ENCODE measurements at regions not wholly inside any gene's neighbourhood (a gene's known extent, or its start where the extent isn't known, plus 50 kb on each side); places are given as distances from the start of the nearest gene placed in this dataset.

DNA sequence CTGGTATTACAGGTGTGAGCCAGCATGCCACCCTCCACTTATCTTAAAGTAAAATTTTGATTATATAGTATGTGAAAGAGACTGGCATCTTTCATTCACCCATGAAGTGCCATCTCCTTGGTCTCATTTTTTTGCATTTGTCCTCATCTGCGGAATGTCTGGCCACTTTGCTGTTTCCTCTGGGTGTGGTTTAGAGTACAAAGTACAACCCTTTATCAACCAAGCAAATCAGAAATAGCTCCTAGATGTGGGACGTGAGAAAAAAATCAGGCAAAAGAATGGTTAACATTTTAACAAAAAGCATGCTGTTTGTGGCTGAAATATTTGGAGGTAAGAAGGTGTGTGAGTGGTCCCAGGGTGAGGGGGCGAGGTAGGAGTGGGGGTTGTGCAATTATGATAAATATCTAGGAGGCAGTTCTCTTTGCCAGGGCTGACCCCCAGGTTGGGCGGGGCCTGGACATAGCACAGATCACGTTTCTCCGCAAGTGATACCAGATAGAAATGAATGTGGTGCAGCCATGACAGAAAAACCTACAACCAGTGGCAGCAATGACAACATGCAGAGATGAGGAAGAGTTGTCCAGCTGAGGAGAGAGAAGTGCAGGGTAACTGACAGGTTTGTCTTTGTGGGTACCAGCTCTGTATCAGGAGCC lies 115.8 kb upstream of the SERTAD2 start:
- DNase-seq: no peak

DNA sequence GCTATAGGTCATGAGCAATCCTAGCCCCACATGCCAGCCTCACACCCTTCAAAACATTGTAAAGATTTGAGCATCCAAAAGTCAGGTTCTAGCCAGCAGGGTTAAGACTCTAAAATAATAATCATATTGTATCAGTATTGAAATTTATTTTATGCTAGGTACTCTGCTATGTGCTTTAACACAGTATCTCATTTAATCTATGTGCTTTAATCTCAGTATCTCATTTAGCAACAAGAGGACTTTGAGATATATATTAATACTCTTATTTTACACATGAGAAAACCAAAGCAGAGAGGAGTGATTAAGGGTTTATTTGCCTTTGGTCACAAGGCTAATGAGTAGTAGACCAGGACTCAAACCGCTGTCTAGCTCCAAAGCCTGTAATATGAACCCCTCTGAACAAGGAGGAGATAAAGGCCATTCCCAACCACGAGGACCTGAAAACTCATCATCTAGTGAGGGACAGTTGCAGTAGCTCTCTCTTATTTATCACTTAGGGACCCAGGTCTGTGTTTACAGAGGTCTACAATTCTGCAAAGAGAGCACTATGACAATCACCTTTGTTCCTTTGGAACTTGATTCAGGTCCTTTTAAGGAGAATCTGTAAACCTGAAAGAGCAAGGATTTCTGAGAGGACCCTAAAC lies 116.5 kb upstream of the SERTAD2 start:
- no peak for DNase-seq

DNA sequence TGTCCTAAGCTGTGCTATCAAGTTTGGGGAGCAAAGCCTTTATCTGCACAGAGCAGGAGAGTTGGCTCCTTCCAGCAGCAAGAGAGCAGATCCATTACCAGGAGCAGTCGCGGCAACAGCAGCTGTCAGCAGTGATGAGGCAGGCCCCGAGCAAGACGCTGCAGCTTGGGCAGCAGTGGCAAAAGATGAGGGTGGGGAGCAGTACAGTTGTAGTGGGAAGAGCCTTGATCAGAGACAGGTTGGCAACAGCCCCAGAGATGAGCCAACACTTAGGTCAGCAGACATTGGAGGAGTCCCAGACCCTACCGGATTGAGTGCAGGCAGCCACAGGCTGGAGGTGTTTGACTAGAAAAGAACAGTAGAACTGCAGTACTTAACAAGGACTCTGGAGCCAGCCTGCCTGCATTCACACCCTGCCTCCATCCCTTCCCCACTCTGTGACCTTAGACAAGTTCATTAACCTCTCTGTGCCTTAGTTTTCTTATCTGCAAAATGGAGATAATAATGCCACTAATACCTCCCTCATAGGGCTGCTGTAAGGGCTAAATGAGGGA lies 117.1 kb upstream of the SERTAD2 start:
- peak; percentile 26 for DNase-seq

DNA sequence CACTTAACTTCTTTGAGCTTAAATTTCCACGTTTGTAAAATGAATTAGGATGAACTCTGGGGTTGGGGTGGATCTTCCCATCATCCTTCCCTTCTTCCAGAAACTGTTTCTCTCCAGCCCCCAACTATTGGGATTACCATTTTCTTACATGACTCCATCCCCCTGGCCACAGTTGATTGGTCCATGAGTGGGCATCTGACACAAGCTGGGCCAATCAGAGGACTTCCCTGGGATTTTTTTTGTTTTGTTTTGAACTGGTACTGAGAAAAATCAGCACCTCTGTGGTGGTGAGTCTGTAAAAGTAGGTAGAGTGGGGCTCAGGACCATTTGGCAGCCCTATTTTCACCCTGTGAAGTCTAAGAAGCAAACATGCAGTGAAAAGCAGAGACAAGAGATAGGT lies 118.0 kb upstream of the SERTAD2 start:
- DNase-seq: no peak

DNA sequence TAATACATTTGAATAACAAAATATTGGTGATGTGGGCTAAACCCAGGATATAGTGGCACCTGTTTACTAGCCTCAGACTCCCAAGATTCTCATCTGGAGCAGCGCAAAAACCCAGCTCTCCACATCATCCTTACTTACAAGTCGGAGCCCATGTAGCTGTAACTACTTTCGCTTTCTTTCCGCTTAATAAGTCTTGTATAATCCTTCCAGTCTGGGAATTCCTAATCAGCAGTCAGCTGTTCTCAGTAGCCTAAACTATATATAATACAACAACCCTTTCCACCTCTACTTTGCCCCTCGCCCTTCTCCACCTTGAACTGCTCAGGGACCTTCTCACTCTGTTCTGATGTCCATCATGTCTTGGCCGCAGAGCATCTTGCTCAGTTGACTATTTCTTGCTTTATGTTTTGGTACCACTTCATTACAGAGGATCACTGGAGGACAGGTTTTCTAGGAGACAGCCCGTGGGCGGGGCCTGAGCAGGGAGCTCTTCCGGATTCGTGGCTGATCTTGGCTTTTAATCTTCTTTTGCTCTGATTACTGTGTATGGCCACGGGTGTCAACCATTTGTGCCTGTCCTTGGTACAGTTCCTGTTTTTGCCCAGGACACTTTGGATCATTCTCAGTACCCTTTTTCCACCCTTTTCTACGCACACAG lies 119.9 kb upstream of the SERTAD2 start:
- no peak for DNase-seq

DNA sequence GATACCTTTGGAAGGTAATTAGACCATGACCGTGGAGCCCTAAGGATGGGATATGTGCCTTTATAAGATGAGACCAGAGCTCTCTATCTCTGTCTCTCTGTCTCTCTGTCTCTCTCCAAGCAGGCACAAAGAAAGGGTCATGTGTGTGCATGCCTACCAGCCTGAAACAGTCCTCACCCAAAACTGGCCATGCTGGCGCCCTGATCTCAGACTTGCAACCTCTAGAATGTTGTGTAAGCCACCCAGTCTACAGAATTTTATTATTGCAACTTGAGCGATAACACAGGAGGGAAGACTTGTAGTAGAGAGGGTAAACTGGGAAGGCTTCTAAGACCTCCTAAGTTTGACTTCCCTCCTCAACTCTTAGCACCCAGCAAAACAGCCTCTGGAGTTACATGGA lies 124.1 kb upstream of the SERTAD2 start:
- no peak for DNase-seq

DNA sequence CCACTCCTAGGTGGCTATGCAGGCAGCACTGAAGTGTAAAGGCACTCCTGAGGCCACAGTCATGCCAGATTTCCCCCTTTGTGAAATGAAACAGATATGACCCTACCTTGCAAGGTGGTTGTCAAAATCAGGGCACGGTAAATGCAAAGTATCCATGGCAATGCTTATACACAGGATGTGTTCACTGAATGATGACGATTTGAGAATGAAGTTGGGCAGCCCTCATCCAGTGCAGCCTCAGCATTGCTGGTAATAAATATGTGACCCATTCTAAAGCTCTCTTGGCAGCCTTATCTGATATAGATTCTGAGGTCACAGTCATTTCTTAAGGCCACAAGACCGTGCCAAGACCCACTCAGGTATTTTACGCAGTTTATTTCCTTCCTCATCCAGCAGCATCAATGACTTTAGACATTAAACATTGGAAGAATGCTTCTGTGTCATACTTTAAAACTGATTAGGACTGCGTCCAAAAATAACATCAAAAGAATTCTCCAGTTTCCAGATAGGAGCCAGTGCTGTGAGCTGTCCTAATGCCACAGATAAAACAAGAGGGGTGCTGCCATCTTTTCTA lies 125.5 kb upstream of the SERTAD2 start:
- no peak for DNase-seq

DNA sequence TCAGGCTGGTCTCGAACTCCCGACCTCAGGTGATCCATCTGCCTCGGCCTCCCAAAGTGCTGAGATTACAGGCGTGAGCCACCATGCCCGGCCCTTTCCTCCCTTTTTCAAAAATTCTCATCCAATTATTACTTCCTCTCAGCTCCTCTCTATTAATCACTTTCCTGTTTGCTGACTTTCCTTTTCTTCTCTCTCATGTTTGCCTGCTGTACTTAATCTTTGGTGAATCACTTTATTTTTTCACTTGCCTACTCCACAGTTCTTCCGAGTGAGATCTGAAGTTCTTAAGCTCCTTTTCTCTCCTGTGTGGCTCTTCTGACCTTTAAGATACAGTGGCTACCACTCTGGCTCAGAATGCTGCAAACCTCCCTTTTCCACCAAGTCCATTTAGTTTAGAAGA lies 126.3 kb upstream of the SERTAD2 start:
- DNase-seq: no peak

DNA sequence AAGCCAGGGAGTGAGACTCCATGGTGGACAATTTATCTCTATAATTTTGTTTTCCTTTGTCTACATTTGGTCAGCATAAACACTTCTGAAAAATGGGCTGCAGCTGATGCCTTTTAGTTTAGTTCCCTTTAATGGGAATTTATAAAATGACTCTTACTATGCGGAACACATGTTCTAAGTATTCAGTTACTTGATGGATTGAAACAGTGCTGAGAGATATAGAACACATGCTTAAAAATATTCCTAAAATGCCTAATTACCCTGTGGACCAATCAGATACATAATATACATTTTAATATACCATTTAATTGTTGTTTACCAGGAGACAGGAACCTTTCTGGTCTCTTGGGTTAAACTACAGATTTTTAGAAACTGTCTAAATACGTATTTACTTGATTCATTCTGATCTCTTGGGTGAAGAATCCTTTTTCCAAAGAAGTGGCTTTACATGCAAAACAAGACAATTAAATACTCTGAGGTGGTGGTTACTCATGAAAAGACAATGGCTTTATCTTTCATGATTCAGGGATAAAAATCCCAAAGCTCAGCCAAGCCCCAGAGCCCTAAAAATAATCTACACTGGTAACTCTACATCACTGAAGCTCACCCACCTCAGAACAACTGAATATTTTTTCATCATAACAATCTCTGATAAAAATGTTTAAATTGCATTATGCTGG lies 128.1 kb upstream of the SERTAD2 start:
- no peak for DNase-seq

DNA sequence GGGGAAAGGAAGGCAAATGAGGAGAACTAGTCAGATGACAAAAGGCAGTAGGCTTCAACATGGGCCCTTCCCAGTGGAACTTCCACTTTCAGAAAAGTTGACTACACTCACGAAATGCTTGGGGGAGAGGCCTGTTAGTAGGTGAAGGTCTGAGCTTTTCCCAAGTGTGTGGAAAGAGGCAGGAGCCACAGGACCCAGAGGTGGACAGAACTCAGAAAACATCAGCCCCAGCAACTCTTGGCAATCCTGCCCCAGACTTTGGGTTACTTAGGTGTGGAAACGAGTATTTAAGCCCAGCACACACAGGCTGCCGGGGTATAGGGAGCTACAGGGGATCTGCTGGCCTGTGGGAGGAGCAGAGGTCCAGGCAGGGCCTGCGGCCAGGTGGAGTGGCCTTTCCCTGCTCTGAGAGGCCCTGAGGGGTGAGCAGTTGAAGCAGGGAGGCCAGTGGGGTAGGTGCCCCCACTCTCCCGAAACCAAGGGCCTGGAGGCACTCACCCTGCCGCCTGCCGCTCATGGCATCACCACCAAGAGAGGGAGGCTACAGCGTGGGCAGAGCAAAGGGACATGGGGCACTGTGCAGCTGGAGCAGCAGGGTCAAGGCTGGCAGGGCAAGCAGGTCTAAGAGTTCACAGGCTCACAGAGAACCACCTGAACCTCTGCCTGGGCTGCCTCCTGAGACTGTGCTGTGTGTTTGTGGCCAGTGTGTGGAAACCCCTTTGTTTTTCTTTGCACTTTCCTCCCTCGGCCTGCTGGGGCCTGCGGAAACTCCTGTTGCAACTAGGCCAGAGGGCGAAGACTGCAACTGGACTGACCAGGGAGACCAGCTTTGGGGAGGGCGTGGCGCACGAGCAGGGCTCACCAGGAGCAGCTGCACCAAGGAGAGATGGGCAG lies 130.7 kb upstream of the SERTAD2 start:
- no peak for DNase-seq

DNA sequence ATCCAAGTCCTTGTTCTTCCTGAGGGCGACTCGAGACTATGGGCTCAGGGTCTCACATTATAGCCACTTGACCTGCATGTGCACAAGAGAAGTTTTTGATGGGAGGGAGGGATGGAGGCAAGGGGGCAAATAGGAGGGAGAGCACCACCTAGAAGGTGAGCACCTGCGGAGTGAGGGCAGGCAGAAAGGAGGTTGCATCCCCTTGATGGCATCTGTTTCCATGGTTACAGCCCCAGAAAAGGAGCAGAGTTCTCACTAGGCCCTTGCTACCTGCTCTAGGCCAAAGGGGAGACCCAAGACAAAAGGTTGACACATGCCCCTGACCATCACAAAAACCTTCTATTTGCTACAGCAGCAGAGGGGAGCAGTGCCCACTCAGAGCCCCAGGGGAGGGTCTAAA lies 131.5 kb upstream of the SERTAD2 start:
- DNase-seq: no peak

DNA sequence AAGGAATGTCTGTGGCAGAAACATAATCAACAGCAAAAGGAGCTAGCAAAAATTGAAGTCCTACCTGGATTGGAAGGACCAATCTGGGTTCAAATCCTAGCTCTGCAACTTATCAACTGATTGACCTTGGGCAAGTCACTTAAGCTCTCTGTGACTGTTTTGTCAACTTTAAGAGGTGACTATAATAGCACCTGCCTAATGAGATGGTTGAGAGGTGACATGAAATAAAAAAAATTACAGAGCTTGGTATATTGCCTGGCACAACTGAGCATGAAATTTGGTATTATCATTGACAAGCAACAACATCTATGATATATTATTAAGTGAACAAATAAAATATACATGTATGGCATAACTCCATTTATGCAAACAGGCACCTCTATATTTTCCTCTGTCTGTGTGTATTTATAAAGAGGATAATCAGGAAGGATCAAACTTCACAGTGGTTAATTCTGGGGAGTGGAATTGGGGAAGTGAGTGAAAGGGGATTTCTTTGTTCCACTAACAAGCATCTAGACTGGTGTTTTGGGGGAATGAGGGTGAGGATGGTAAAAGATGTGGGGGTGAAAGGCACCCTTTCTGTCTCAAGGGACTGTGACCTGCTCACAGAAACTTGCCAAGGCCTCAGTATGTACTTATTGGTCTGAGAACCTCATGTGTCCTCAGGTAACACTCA lies 132.8 kb upstream of the SERTAD2 start:
- no peak for DNase-seq

DNA sequence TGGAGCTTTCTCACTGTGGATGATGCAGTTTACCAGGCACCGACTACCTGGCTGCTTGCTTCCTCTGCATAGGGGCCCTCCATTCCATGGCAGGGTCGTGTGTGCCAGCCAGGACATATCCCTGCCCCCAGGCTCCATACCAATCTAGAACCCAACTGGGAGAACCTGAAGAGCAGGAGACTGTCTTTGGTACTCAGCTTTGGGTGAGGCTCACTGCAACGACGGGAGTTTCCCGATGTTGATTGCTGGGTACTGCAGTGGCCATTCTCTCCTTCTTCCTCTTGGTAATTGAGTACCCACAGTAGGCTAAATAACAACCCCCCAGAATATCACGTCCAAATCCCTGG lies 133.3 kb upstream of the SERTAD2 start:
- no peak for DNase-seq

DNA sequence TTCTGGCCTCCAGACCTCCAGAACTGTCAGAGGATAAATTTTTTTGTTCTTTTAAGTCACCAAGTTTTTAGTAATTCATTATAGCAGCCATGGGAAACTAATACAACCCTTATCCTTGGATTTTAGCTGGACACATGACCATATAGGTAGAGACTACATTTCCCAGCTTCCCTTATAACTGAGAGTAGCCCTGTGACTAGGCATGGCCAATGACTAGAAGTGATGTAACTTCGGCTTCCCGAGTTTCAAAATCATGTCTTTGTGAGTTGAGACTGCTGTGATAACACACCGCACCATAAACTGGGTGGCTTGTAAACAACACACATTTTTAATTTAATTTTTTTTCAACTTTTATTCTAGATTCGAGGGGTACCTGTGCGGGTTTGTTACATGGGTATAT lies 134.0 kb upstream of the SERTAD2 start:
- DNase-seq: no peak

DNA sequence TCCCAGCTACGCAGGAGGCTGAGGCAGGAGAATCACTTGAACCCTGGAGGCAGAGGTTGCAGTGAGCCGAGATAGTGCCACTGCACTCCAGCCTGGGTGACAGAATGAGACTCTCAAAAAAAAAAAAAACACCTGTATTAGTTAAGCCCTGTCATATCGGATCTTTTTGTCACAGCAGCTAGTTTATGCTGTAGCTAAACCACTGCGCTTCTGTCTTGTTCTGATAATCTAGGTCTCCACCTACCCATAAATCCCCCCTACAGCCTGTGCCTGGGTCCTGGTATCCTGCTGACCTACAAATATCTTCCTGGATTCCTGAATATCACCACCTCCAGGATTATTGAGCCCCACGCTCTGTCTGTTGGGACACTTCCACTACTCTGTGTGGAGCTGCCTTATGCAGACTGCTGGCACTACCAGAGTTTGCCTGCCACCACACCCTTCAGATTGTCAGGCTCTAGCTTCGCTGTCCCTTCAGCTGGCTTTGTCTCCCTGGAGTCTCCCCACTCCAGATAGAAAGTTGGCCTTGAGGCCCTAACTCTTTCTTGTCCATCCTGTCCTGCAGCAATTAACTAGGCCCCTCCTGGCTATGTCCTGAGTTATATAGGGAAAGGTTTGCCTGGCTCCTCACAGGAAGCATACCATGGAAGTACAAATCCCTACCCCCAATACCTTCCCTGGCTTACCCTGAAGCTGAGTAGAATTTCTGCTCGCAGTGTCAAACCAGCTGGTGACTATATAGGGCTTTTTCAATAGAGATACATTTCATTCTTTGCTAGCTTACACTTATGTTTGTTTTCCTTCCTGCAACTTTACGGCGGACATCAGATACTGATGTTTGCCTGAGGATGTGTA lies 136.0 kb upstream of the SERTAD2 start:
- no peak for DNase-seq

DNA sequence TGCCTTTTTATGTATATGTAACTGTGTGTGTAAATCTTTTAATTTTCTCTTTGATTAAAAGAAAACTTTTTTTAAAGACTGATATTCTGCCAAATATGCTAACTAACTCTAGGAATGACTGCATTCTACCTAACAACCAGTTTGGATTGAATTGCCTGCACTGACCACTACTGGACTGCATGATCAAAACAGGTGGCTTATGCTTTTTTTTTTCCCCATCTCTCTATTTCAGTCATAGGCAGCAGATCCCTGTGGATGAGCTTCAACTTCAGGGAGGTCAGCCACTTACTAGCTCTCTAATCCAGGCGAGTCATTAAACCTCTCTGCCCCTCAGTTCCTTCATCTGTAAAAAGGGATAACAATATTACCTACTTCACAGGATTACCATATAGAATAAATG lies 138.6 kb upstream of the SERTAD2 start:
- no peak for DNase-seq

DNA sequence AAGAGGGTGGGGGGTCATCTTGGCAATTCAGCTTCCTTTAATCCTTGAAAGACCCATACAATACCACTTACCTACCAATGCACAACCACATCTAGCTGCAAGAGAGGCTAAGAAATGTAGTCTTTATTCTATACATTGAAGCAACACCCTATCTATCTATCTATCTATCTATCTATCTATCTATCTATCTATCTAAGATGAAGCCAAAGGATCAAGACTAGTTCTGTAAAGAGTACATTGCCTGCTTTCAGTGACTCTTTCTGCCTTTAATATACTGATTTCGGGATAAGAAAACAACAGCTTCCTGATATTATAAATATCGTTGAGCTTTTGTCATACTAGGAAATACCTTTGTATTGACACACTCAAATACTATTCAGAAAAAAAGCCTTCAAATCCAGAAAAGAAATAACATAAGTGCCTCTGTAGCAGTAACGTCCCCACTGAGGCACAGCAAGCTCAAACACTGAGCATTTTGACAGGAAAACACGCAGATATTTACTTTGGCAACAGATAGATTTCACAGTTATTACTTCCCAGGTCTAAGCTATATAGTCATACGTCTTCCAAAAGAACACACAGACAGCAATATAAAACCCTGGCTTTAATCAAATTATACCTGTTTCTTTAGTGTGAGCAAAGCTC lies 139.4 kb upstream of the SERTAD2 start:
- DNase-seq: no peak

DNA sequence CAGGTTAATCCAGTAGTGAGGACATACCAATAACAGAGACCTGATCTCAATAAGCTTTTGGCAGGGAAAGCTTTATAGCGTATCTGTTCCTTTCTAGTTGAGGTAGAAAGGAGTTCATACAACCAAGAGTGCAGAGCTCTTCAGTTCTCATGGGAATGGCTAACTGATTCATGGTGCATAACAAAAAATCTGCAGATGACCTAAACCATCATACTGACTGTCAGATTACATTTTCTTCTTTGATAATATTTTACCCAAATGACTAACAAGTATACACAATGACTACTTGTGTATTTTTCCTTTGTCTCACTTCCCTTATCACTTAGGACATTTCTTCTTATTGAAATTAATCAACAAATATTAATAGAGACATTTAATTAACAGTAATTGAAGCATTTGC lies 140.0 kb upstream of the SERTAD2 start:
- no peak for DNase-seq

DNA sequence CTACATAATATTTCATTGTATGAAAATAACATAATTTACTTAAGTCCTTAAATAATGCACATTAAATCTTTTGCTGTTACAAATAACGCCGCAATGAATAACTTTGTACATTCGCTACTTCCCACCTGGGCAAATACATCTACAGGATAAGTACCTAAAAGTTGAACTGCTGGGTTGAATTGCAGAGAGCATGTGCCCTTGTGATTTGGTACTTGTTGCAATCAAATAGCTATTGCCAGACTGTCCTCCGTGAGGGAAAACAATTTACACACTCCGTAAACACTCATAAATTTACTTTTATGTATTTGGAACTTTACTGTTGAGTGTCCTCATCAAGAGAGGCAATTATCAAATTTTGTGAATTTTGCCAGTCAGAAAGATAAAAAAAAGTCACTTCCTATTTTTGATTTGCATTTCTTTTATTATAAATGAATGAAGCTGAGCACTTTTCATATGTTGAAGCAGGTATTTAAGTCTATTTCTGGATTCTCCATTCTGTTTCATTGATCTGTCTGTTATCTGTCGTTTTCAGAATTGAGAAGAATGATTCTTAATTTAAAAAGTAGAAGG lies 140.8 kb upstream of the SERTAD2 start:
- no peak for DNase-seq
